A549 (cell line): ENCODE measurements at regions not wholly inside any gene's neighbourhood (a gene's known extent, or its start where the extent isn't known, plus 50 kb on each side); places are given as distances from the start of the nearest gene placed in this dataset.

Source experiments
- ATAC-seq, 2 experiments: fragments of 200-7000 bp in 1 of 2; fragments of >200 bp in 1 of 2; cut with Nextera tagmentation in 1 of 2; cut with Tn5 transposase in 1 of 2; 3 replicates each; pipeline versions ENCODE4 v1.8.0 to v1.9.1; 2018 to 2020; ENCODE audit warnings: mild to moderate bottlenecking in 1 of 2, moderate library complexity in 1 of 2
- CTCF ChIA-PET: fragments of 300-600 bp; sonication (Branson Sonifier 250); formaldehyde crosslinking; extraction: SDS; loops from one replicate; lab custom pipeline; 2021; ENCODE audit warnings: antibody characterized with exemption, inconsistent platforms; lab: Yijun Ruan, JAX
- POLR2A ChIA-PET: fragments of 350-600 bp; formaldehyde crosslinking; extraction: SDS; loops from one replicate; lab custom pipeline; 2021; ENCODE audit warnings: antibody characterized with exemption, inconsistent platforms; lab: Yijun Ruan, JAX
- DNase-seq, 2 experiments: peaks; one replicate each; pipeline versions ENCODE4 v3.0.0 to v3.0.0-alpha.2; 2011 to 2016; ENCODE audit warnings: low read depth in 1 of 2, low spot score in 1 of 2
- FAIRE-seq: peaks from 2 replicates; lab custom pipeline; 2011; peaks lifted over from hg19 to GRCh38; lab: Jason Lieb, UNC
- H3K27ac ChIP-seq, 2 experiments: fragments of >200 bp; sonication (Bioruptor Twin); formaldehyde crosslinking; 3 replicates each; pipeline ENCODE4 v1.5.1; 2016 to 2017
- H3K4me1 ChIP-seq: fragments of >200 bp; sonication (Bioruptor Twin); formaldehyde crosslinking; 3 replicates; pipeline ENCODE4 v1.6.1; 2016
- H3K4me2 ChIP-seq: fragments of >200 bp; sonication (Bioruptor Twin); formaldehyde crosslinking; 3 replicates; pipeline ENCODE4 v1.6.1; 2016
- H3K4me3 ChIP-seq: fragments of >200 bp; sonication (Bioruptor Twin); formaldehyde crosslinking; 3 replicates; pipeline ENCODE4 v1.5.1; 2016
- H3K9me3 ChIP-seq: fragments of >200 bp; sonication (Bioruptor Twin); formaldehyde crosslinking; 3 replicates; pipeline ENCODE4 v1.6.1; 2016
- CBX2 ChIP-seq: fragments of 200-600 bp; sonication (generic); IDR thresholded peaks from 2 replicates; pipeline ENCODE4 v1.6.1; 2016; ENCODE audit warnings: low read depth, mild to moderate bottlenecking, borderline replicate concordance
- CHD4 ChIP-seq: fragments of 200-600 bp; sonication (generic); IDR thresholded peaks from 2 replicates; pipeline ENCODE4 v1.6.1; 2016; ENCODE audit warnings: antibody characterized with exemption, mild to moderate bottlenecking, borderline replicate concordance
- EHF ChIP-seq: fragments of 250-450 bp; sonication (Bioruptor Pico); IDR thresholded peaks from 2 replicates; pipeline ENCODE4 v1.5.0; 2020; ENCODE audit warnings: mild to moderate bottlenecking
- ESRRA ChIP-seq: fragments of 150-350 bp; IDR thresholded peaks from 2 replicates; pipeline ENCODE4 v1.6.1; 2014; ENCODE audit warnings: mild to moderate bottlenecking, low read length, borderline replicate concordance
- FOXS1 ChIP-seq: fragments of 250-450 bp; sonication (Bioruptor Pico); IDR thresholded peaks from 2 replicates; pipeline ENCODE4 v1.5.0; 2020; ENCODE audit warnings: mild to moderate bottlenecking, moderate library complexity
- GATA3 ChIP-seq: IDR thresholded peaks from 2 replicates; pipeline ENCODE4 v1.6.1; 2012; ENCODE audit warnings: borderline replicate concordance
- HDAC2 ChIP-seq: fragments of 200-600 bp; sonication (generic); IDR thresholded peaks from 2 replicates; pipeline ENCODE4 v1.6.1; 2016
- HES2 ChIP-seq: fragments of >200 bp; sonication (Bioruptor Twin); formaldehyde crosslinking; IDR thresholded peaks from 2 replicates; pipeline ENCODE4 v1.6.1; 2016
- HOXB13 ChIP-seq: fragments of 250-450 bp; sonication (Bioruptor Pico); IDR thresholded peaks from 2 replicates; pipeline ENCODE4 v1.5.0; 2020; ENCODE audit warnings: low read depth, mild to moderate bottlenecking, moderate library complexity
- HOXB5 ChIP-seq: fragments of 250-450 bp; sonication (Bioruptor Pico); IDR thresholded peaks from 2 replicates; pipeline ENCODE4 v1.5.0; 2020; ENCODE audit warnings: mild to moderate bottlenecking, moderate library complexity
- KDM1A ChIP-seq: fragments of 200-600 bp; sonication (generic); IDR thresholded peaks from 2 replicates; pipeline ENCODE4 v1.6.1; 2016; ENCODE audit warnings: low read depth, mild to moderate bottlenecking
- KDM5A ChIP-seq: fragments of 200-600 bp; sonication (generic); IDR thresholded peaks from 2 replicates; pipeline ENCODE4 v1.6.1; 2016; ENCODE audit warnings: antibody characterized with exemption, mild to moderate bottlenecking
- MAFK ChIP-seq: fragments of 450-650 bp; IDR thresholded peaks from 2 replicates; pipeline ENCODE4 v1.6.1; 2014; ENCODE audit not compliant: partially characterized antibody
- MAX ChIP-seq: IDR thresholded peaks from 2 replicates; pipeline ENCODE4 v1.6.1; 2012
- MYC ChIP-seq: IDR thresholded peaks from 2 replicates; pipeline ENCODE4 v1.6.1; 2012; ENCODE audit warnings: mild to moderate bottlenecking, inconsistent platforms, low read length, improper control_type of control experiment, borderline replicate concordance
- NR3C1 ChIP-seq: fragments of >200 bp; sonication (Bioruptor Twin); formaldehyde crosslinking; IDR thresholded peaks from 3 replicates; pipeline ENCODE4 v1.6.1; 2017
- PHF8 ChIP-seq: fragments of 200-600 bp; sonication (generic); IDR thresholded peaks from 2 replicates; pipeline ENCODE4 v1.6.1; 2016; ENCODE audit warnings: low read depth, mild to moderate bottlenecking, antibody characterized with exemption, moderate library complexity, borderline replicate concordance
- RAD21 ChIP-seq, 2 experiments: fragments of >200 bp in 1 of 2; sonication (Bioruptor Twin) in 1 of 2; formaldehyde crosslinking in 1 of 2; IDR thresholded peaks in 1 of 2; conservative IDR thresholded peaks in 1 of 2; 2 replicates in 1 of 2; 3 replicates in 1 of 2; pipeline ENCODE4 v1.6.1; 2012 to 2018; ENCODE audit warnings: inconsistent platforms in 1 of 2
- RARB ChIP-seq: fragments of 250-450 bp; sonication (Bioruptor Pico); IDR thresholded peaks from 2 replicates; pipeline ENCODE4 v1.8.0; 2021; ENCODE audit warnings: mild to moderate bottlenecking, moderate library complexity
- SMC3 ChIP-seq: fragments of >200 bp; sonication (Bioruptor Twin); formaldehyde crosslinking; IDR thresholded peaks from 3 replicates; pipeline ENCODE4 v1.6.1; 2018; ENCODE audit warnings: inconsistent platforms
- TFCP2L1 ChIP-seq: fragments of 250-450 bp; sonication (Bioruptor Pico); IDR thresholded peaks from 2 replicates; pipeline ENCODE4 v1.5.0; 2021; ENCODE audit warnings: mild to moderate bottlenecking
- TP53 ChIP-seq: fragments of 250-450 bp; sonication (Bioruptor Pico); IDR thresholded peaks from 2 replicates; pipeline ENCODE4 v1.5.0; 2021; ENCODE audit warnings: mild to moderate bottlenecking, moderate library complexity
- USF2 ChIP-seq: fragments of 450-650 bp; IDR thresholded peaks from 2 replicates; pipeline ENCODE4 v1.6.1; 2014; ENCODE audit warnings: antibody characterized with exemption
- ZFP36 ChIP-seq: fragments of 450-650 bp; IDR thresholded peaks from 2 replicates; pipeline ENCODE4 v1.6.1; 2014; ENCODE audit warnings: borderline replicate concordance; ENCODE audit not compliant: partially characterized antibody
- ZSCAN20 ChIP-seq: fragments of 250-450 bp; sonication (Bioruptor Pico); IDR thresholded peaks from 2 replicates; pipeline ENCODE4 v1.8.0; 2022; ENCODE audit warnings: mild to moderate bottlenecking, moderate library complexity
- WGBS: methylation state at CpG from one replicate; pipeline ENCODE4 v1.1.6; 2017; ENCODE audit errors: missing lambda C conversion rate; 5-methylcytosine and 5-hydroxymethylcytosine counted together

- TF ChIP-seq RAD21 (conservative IDR thresholded peaks at IDR 0.05 in 1 of 2, IDR thresholded peaks at IDR 0.05 in 1 of 2) (no peak), USF2 (no peak), KDM1A (no peak), MAX (no peak), CHD4 (no peak), GATA3 (no peak), TP53 (CRISPR knock-in tag) (no peak), SMC3 (no peak), ESRRA (no peak), MAFK (no peak), NR3C1 (no peak), FOXS1 (CRISPR knock-in tag) (no peak), ZSCAN20 (CRISPR knock-in tag) (no peak), TFCP2L1 (CRISPR knock-in tag) (no peak)
- FAIRE-seq (peak; percentile 61), ATAC-seq (no peak), DNase-seq (no peak)
- H3K4me1 ChIP-seq: peaks cover 12% of the 10 kb centered on the region
- no peak overlapping the region for H3K27ac ChIP-seq
- H3K9me3 ChIP-seq: no peaks in the 10 kb centered on the region
- ChIA-PET POLR2A (no interaction called here), CTCF (no interaction called here)
- H3K4me3 ChIP-seq: no peak overlapping the region
- 94% methylated on average over 11 of the region's 11 CpGs for WGBS
- H3K4me2 ChIP-seq: no peak overlapping the region
Observed at GRCh38 chr5:58145397-58145934, 314.4 kb downstream of the PLK2 start.

GRCh38 chr5:58143727-58144126 is 316.2 kb downstream of the PLK2 start:
- POLR2A ChIA-PET: no interaction called here

GRCh38 chr5:58143181-58143580 is 316.7 kb downstream of the PLK2 start:
- ChIA-PET POLR2A (no interaction called here), CTCF (interaction anchor here (0.7 to 2.6 kb wide), 7 partner anchors 9 to 369 kb away, joined by 3 to 7 read pairs (median 3); no protein-coding TSS in a partner anchor)
- no peaks in the 10 kb centered on the region for H3K4me1 ChIP-seq
- H3K27ac ChIP-seq: no peak overlapping the region
- H3K4me2 ChIP-seq: no peak overlapping the region
- FAIRE-seq: peak; percentile 36
- no peak for TF ChIP-seq KDM5A
- TF ChIP-seq PHF8: no peak
- no peak for TF ChIP-seq MYC
- TF ChIP-seq RARB (CRISPR knock-in tag): no peak
- no peak for TF ChIP-seq EHF
- no peak for TF ChIP-seq HOXB13 (CRISPR knock-in tag)
- TF ChIP-seq HES2: no peak
- TF ChIP-seq CBX2: no peak
- H3K4me3 ChIP-seq: no peak overlapping the region
- H3K9me3 ChIP-seq: no peaks in the 10 kb centered on the region
- WGBS: 68% methylated on average over 1 of the region's 1 CpG
- DNase-seq: no peak
- ATAC-seq: no peak

More at GRCh38 chr5:58143727-58144126, 316.2 kb downstream of the PLK2 start:
- 93% methylated on average over 2 of the region's 2 CpGs for WGBS
- DNase-seq (no peak), ATAC-seq (no peak), FAIRE-seq (peak; percentile 56)
- CTCF ChIA-PET: interaction anchor here (0.7 to 1.3 kb wide), 5 partner anchors 10 to 206 kb away, joined by 3 to 4 read pairs (median 3); no protein-coding TSS in a partner anchor
- Histone ChIP-seq H3K4me1 (0 out of 3 replicates have a peak, but pooled peaks cover 3% of the 10 kb centered on the region), H3K27ac (no peak overlapping the region), H3K4me3 (no peak overlapping the region), H3K4me2 (no peak overlapping the region), H3K9me3 (no peaks in the 10 kb centered on the region)
- no peak for TF ChIP-seq EHF
- TF ChIP-seq GATA3: no peak
- no peak for TF ChIP-seq HDAC2
- TF ChIP-seq ZSCAN20 (CRISPR knock-in tag): no peak
- no peak for TF ChIP-seq MYC
- no peak for TF ChIP-seq ZFP36
- TF ChIP-seq HOXB5 (CRISPR knock-in tag): no peak
